ENCODE measurements at regions not wholly inside any gene's neighbourhood (a gene's known extent, or its start where the extent isn't known, plus 50 kb on each side); places are given as distances from the start of the nearest gene placed in this dataset.

DNA sequence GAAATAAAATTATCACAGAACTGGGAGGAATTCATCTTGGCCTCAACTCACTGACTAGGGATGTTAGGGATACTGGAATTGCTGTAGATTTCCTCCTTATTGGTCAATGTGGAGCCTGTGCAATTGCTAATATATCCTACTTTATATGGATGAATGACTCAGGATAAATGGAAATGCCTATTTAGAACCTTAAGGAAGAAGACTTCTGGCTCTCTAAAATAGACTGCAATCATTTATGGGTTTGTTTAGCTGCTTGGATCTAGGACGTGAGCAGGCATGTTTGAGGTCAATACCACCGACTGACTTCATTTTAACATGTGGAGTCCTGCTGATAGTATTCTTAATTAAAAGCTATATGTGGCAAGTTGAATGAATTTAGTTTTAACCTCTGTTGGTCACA lies 1040.1 kb upstream of the LRRN3 start:
- Mint-ChIP-seq H3K27me3 (ENCODE audit: low read depth) (no peaks in the 10 kb centered on the region), H3K9me3 (ENCODE audit: low read depth) (peaks cover 12% of the 10 kb centered on the region)
- no peak for DNase-seq (ENCODE audit: low spot score)

GRCh38 chr7:110051372-110051771 lies 1039.6 kb upstream of the LRRN3 start:
- H3K4me1 Mint-ChIP-seq (ENCODE audit: low read depth), result peaks cover 7% of the 10 kb centered on the region
- no peaks in the 10 kb centered on the region for H3K36me3 Mint-ChIP-seq (ENCODE audit: low read depth)
- no peaks in the 10 kb centered on the region for H3K27me3 Mint-ChIP-seq (ENCODE audit: low read depth)
- no peak overlapping the region for H3K27ac Mint-ChIP-seq (ENCODE audit: unreplicated experiment)
- peaks cover 12% of the 10 kb centered on the region for H3K9me3 Mint-ChIP-seq (ENCODE audit: low read depth)
- H3K4me3 Mint-ChIP-seq (ENCODE audit: unreplicated experiment), result no peak overlapping the region
- TF ChIP-seq CTCF (IDR thresholded peaks at IDR 0.05), result no peak
- DNase-seq (ENCODE audit: low spot score), result no peak

More for the DNA sequence above, 1040.1 kb upstream of the LRRN3 start:
- Mint-ChIP-seq H3K27ac (ENCODE audit: unreplicated experiment) (no peak overlapping the region), H3K4me3 (ENCODE audit: unreplicated experiment) (no peak overlapping the region), H3K4me1 (ENCODE audit: low read depth) (peaks cover 7% of the 10 kb centered on the region), H3K36me3 (ENCODE audit: low read depth) (no peaks in the 10 kb centered on the region)
- TF ChIP-seq CTCF (IDR thresholded peaks at IDR 0.05), result no peak

GRCh38 chr7:110056331-110056730 lies 1034.6 kb upstream of the LRRN3 start:
- Mint-ChIP-seq H3K27ac (ENCODE audit: unreplicated experiment) (no peak overlapping the region), H3K9me3 (ENCODE audit: low read depth) (peaks cover 5% of the 10 kb centered on the region), H3K27me3 (ENCODE audit: low read depth) (no peaks in the 10 kb centered on the region), H3K4me3 (ENCODE audit: unreplicated experiment) (no peak overlapping the region), H3K36me3 (ENCODE audit: low read depth) (no peaks in the 10 kb centered on the region), H3K4me1 (ENCODE audit: low read depth) (no peaks in the 10 kb centered on the region)
- DNase-seq (ENCODE audit: low spot score), result no peak
- TF ChIP-seq CTCF (IDR thresholded peaks at IDR 0.05), result no peak

DNA sequence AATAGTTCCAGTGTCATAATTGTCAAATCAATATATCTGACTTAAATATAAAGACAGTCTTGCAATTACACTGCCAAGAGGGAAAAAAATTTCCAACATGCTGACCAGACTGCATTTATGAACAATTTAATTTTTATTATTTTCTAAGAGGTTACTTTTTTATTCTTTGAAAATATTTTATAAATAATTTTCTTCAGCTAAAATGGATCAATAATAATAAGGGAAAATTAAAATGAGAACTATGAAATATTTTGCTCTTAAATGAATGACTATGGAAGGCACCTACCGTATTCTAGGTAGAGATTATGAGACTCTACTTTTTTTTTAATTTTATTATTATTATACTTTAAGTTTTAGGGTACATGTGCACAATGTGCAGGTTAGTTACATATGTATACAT lies 1032.5 kb upstream of the LRRN3 start:
- Mint-ChIP-seq H3K27ac (ENCODE audit: unreplicated experiment) (no peak overlapping the region), H3K27me3 (ENCODE audit: low read depth) (no peaks in the 10 kb centered on the region), H3K36me3 (ENCODE audit: low read depth) (no peaks in the 10 kb centered on the region), H3K9me3 (ENCODE audit: low read depth) (peaks cover 5% of the 10 kb centered on the region), H3K4me3 (ENCODE audit: unreplicated experiment) (no peak overlapping the region), H3K4me1 (ENCODE audit: low read depth) (no peaks in the 10 kb centered on the region)
- no peak for DNase-seq (ENCODE audit: low spot score)
- TF ChIP-seq CTCF (IDR thresholded peaks at IDR 0.05), result no peak

- no peaks in the 10 kb centered on the region for H3K36me3 Mint-ChIP-seq (ENCODE audit: low read depth)
- no peak overlapping the region for H3K27ac Mint-ChIP-seq (ENCODE audit: unreplicated experiment)
- no peaks in the 10 kb centered on the region for H3K4me1 Mint-ChIP-seq (ENCODE audit: low read depth)
- no peak overlapping the region for H3K4me3 Mint-ChIP-seq (ENCODE audit: unreplicated experiment)
- TF ChIP-seq CTCF (IDR thresholded peaks at IDR 0.05), result no peak
- no peak for DNase-seq (ENCODE audit: low spot score)
- no peaks in the 10 kb centered on the region for H3K9me3 Mint-ChIP-seq (ENCODE audit: low read depth)
- H3K27me3 Mint-ChIP-seq (ENCODE audit: low read depth), result no peaks in the 10 kb centered on the region
These were observed 1029.5 kb upstream of the LRRN3 start for GRCh38 chr7:110061387-110061786.

Measured in chondrocyte (in vitro differentiated cells).